Ishikawa (cell line): ENCODE measurements at regions not wholly inside any gene's neighbourhood (a gene's known extent, or its start where the extent isn't known, plus 50 kb on each side); places are given as distances from the start of the nearest gene placed in this dataset.

Source experiments
- CREB1 ChIP-seq: IDR thresholded peaks from 2 replicates; pipeline ENCODE4 v1.6.1; 2012; ENCODE audit warnings: low read depth
- EGR1 ChIP-seq: IDR thresholded peaks from 2 replicates; pipeline ENCODE4 v1.6.1; 2012
- EP300 ChIP-seq: IDR thresholded peaks from 2 replicates; pipeline ENCODE4 v1.6.1; 2012; ENCODE audit warnings: borderline replicate concordance
- NFIC ChIP-seq: IDR thresholded peaks from 2 replicates; pipeline ENCODE4 v1.6.1; 2012
- RAD21 ChIP-seq: IDR thresholded peaks from 2 replicates; pipeline ENCODE4 v1.6.1; 2012; ENCODE audit warnings: low read depth
- REST ChIP-seq: IDR thresholded peaks from 2 replicates; pipeline ENCODE4 v1.6.1; 2012; ENCODE audit warnings: low read depth, mild to moderate bottlenecking
- TAF1 ChIP-seq: IDR thresholded peaks from 2 replicates; pipeline ENCODE4 v1.6.1; 2012; ENCODE audit warnings: low read depth, mild to moderate bottlenecking
- TF ChIP-seq, protein P1 (sequence below): IDR thresholded peaks from 2 replicates; pipeline ENCODE4 v1.6.1; 2012

DNA sequence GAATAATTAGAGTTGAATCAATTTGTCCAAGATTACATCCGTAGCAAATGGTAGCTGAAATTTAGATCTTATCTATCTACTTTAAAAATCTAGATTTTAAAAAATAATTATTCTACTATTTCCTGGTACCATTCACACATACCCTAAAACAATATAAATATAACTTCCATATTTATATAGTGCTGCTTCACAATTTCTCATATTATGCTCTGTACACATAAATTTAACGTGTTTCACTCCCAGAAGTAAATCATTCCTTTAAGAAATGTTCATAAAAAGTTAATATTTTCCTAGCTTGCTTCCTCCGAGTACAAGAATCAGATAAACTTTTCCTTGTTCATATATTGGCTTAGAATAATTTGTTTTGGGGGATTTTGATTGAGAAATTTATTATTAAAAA lies 857.0 kb upstream of the SPRY2 start:
- no peak for TF ChIP-seq EP300
- no peak for TF ChIP-seq REST
- TF ChIP-seq RAD21, result no peak
- TF ChIP-seq, protein P1, sequence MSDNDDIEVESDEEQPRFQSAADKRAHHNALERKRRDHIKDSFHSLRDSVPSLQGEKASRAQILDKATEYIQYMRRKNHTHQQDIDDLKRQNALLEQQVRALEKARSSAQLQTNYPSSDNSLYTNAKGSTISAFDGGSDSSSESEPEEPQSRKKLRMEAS, result no peak
- no peak for TF ChIP-seq NFIC
- TF ChIP-seq CREB1, result no peak
- TF ChIP-seq TAF1, result no peak
- no peak for TF ChIP-seq EGR1
